ENCODE measurements at regions not wholly inside any gene's neighbourhood (a gene's known extent, or its start where the extent isn't known, plus 50 kb on each side); places are given as distances from the start of the nearest gene placed in this dataset.

GRCh38 chr2:7121851-7122250 is 204.6 kb downstream of the RNF144A start:
- TF ChIP-seq POLR2A (IDR thresholded peaks at IDR 0.05) (no peak), CTCF (IDR thresholded peaks at IDR 0.05) (no peak), POLR2AphosphoS5 (IDR thresholded peaks at IDR 0.05) (no peak), EP300 (IDR thresholded peaks at IDR 0.05) (no peak)
